ENCODE measurements at regions not wholly inside any gene's neighbourhood (a gene's known extent, or its start where the extent isn't known, plus 50 kb on each side); places are given as distances from the start of the nearest gene placed in this dataset.
"Not testable (repeated sequence)": the region's sequence is repeated elsewhere in the genome, so short reads cannot be mapped to it uniquely, and the experiment has no call there.

DNA sequence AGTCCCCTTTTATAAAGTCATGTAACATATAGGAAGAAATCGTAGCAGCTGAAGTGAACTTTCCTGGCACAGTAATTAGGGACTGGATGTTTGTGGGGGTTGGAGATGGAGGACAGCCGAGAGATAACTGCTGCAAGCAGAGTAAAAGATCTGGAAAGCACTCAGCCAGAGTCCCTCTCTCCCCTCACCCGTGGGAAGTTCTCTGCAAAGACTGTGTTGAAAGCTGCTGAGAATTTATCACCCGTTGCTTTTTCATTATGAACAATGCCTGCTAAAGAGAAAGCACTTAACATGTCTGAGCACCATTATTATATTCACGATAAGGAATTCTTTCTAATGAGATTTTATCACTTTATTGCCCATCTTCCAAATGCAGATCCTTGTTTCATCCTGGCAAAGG, 248.8 kb downstream of the SHOX2 start:
- no peak for DNase-seq

DNA sequence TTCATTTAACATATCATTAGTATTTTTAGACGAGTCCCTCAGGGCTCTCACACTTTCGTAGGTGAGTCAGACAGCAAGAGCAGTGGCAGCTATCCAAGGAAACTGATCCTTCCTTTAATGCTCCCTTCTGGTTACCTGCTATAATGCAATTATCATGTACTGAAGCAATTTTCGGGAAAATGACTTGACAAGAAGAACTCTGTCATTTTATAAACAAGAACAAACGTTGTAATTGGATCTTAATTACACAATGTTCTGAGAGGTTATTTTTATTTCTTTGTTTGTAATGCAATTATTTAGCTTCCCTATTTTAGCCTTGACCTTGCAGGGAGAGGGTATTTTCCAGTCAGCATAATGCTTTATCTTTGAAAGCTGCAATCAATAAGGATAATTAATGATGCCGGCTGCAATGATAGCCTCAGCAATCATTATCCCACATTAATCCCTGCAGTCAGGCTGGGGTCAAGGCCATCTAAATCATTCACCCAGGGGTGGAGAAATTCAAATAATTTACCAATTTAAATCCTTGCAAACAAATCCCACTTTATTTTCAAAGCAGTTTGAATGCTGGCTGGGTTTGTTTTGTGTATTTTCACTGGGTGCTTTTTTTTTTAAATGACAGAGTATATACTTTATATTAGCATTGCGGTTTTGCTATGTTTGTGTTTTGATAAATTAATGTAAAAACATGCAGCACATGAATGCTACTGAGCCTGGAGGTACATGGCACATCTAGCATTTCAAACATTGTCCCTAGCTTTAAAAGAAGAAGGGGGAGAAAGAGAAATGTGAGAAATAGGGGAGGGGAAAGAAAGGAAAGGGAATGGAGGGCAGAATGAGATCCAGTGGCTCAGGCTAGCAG, 249.9 kb downstream of the SHOX2 start:
- DNase-seq, result no peak

- not testable (repeated sequence) for DNase-seq
Observed at GRCh38 chr3:157845839-157846238, 260.4 kb downstream of the SHOX2 start.

DNA sequence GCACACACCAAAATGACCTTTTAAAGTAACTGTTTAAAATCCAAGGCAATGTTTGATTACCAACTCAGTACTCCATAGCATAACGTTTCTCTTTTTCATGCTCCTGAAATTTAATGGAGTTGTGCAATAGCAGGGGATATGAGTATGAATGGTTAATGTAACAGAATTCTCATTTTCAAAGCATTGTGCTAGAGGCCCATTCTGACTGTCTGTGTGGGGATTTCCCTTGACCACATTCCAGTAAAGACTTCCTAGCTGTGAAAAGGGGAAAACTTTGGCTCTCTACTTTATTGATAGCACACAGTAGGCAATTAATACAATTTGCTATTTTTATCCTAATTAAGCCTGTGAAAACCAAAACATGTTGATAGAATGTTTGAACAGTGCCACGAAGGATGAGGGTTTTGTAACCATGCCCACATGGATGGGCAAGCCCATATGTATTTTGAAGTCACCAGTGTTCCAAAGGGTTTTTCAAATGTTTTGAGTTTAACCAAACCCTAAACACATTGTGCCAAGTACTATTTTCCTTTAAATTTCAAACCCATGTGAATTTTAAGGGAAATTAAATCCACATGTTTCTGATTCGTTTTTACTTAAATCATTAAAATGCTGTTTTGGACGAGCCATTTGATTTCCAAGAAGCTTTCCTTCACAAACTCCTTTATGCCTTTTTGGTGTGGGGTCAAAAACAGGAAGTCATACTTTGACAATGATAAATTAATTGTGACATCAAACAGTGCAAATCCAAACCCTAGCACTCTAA, 261.2 kb downstream of the SHOX2 start:
- peak; percentile 62 for DNase-seq

DNA sequence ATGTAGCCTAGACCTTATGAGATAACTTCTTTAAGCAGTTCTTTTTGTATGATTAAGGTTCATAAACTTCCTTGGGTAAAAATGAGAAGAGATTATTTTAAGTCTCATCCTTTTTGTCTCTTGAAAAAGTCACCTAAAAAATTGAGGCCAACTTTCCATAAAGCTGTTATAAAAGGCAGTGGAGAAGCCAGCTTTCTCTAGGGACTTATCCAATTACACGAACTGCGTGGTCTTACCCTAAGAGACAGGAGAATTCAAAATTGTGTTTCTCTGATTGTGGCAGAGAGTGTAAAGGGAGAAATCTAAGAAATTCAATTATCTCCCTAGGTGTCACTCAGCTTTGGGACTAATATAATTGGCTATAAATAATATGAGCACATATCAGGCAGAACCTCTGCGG, 262.0 kb downstream of the SHOX2 start:
- DNase-seq, result peak; percentile 28

DNA sequence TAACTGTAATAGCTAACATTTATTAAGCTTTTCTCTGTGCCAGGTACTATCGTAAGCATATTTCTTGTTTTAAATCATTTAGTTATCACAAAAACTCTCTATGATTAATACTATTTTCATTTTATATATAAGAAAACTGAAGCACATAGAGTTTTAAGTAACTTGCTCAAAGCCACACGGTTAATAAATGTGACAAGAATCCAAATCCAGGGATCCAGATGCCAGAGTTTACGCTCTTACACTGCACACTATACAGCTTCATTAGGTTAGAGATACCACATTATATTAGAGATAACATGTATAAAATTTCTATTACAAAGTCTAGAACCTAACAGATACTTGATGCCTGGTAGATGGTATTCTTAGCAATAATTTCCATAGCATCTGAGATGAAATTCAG, 265.2 kb downstream of the SHOX2 start:
- DNase-seq, result no peak

GRCh38 chr3:157840564-157840963, 265.7 kb downstream of the SHOX2 start:
- peak; percentile 9 for DNase-seq

- DNase-seq, result no peak
Observed at GRCh38 chr3:157838457-157838856, 267.8 kb downstream of the SHOX2 start.

DNA sequence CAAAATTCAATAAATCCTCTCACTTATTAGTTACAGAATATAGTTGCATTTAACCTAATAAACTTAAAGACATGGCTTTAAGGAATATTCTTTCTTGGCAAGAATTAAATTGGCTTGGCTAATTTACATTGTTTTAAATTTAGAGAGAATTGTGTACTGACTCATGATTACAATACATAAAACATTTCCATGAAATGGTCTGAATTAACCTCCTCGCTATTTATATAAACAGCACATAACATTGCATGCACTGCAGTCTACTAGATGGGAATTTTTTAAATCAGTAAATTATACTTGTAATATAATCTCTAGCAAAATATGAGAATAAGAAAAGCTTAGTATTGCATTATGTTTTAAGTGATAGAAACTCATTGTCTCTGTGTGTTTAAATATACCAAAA, 268.9 kb downstream of the SHOX2 start:
- DNase-seq, result peak; percentile 8

DNA sequence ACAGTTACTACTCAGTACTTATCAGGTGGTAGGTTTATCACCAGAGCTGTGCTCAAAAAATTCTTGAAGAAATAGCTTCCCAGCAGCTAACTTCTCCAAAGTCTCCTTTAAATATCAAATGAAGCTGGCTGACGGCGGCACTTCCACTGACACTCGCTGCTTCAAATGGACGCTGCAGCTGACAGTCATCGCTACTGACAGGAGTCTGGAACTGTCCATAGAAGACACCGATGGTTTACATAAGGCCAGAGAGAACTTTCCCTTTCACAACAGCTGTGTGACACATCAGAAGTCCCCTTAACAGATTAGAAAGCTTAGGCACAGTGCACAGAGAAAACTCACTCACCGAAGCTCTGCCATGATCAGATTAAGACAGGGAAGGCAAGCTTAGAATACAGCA, 270.2 kb downstream of the SHOX2 start:
- peak; percentile 16 for DNase-seq

- no peak for DNase-seq
Observed at GRCh38 chr3:157832588-157832987, 273.6 kb downstream of the SHOX2 start.

GRCh38 chr3:157830556-157831236, 275.5 kb downstream of the SHOX2 start:
- peak; percentile 34 for DNase-seq

- DNase-seq, result no peak
Observed at GRCh38 chr3:157829786-157830185, 276.4 kb downstream of the SHOX2 start.

DNA sequence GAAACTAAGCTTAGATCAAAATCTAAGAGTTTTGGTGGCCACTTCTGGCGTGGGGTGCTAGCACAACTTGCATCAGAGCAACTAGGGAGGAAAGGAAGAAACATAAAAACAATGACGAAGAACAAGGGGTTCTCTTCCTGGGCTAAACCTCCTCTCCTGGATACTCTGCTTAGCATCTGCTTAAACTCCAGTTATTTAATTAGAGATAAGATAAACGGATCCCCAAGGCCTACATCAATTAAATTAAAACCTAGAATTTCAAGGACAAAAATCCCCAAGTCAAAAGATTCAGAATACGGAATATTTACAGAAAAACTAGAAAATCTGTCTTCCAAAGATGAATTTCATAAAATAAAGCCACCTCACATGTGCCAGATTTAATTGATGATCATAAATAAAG, 281.9 kb downstream of the SHOX2 start:
- no peak for DNase-seq

DNA sequence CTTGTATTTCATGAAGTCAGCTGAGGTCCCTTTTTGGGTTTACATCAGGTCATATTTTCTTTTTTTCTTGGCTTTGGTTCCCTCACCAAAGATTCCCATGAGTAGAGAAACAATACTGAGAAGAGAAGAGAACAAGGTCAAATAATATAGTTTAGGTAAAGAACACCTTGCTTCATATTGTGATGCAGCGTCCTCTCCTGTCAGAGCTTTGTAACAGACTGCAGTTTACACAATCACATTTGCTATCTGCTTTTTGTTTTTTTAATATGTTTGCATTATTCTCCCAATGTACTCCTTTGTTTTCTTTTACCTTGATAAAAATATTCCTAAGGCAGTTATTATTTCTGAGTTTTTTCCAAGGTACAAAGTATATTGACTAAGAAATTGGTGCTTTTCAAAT, 283.2 kb downstream of the SHOX2 start:
- no peak for DNase-seq

DNA sequence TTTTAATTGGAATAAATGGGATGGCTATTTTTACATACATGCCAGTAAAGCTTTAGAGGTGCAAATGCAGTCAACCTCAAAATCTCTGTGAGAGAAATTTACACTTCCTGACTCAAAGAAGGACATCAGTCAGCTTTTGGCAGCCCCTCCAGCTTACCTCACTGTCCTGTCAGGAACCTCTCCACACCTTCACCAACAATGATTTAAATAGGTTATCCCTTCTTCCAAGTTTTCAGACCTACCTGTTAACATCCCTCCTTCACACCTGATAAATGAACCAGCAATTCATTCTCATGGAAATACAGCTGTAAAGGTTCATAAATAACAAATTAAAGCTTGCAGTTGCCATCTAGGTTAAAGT, 286.1 kb downstream of the SHOX2 start:
- DNase-seq, result peak; percentile 20

- peak; percentile 58 for DNase-seq
Observed at GRCh38 chr3:157819270-157820156, 286.7 kb downstream of the SHOX2 start.

DNA sequence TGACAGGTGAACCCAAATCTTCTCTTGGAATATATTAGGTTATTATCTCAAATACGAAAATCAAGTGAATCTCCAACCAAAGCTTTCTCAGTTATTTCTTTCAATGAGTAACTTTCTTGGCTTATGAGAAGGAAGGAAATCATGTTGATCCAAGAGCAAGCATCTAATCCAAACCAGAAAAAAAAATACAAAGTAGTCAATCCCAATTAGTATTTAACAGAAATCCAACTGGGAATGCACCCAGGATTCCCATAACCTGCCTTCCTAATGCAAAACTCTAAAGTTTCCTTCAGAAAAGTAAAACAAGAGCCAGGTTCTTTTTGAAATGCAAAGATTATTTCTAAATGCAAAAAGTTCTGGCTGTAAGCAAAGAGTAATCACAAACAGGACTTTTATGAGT, 289.3 kb downstream of the SHOX2 start:
- DNase-seq, result peak; percentile 31

DNA sequence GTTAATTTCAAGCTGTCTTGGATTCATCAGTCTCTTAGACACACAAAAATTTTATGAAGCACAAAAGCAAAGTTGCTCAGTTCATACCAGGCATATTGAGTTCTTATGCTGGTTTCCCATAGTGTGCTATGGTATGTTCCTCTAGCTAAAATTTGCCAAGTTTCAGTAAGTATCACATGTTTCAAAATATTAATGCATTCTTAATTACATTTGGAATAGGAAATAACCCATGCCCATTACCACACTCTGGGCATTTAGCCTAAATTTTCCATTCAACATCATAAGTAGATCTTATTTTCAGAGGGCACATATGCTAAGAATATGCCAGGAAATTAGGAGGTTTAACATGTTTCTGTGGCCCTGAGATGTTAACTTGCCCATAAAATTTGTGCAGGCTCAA, 289.9 kb downstream of the SHOX2 start:
- DNase-seq, result no peak

DNA sequence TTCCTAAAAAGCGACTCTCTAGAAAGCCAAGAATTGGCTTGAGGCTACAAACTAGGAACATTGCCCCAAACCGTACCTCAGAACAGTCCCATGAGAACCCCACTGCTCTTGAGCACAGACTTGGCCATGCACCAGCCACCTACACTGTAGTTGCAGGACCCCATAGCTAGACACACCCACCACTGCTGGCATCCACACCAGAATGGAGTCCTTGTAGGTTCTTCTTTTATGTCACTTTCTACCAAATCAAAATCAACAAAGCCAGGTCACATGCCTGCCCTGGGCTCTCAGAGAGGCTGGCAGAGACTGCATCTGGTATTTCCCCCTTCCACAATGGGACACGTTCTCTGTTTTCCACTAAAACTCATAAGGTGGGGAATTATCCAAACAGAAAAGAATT, 290.5 kb downstream of the SHOX2 start:
- no peak for DNase-seq

- DNase-seq, result no peak
Observed at GRCh38 chr3:157810924-157811718, 295.1 kb downstream of the SHOX2 start.
